ENCODE measurements at regions not wholly inside any gene's neighbourhood (a gene's known extent, or its start where the extent isn't known, plus 50 kb on each side); places are given as distances from the start of the nearest gene placed in this dataset.

- no peak overlapping the region for H2AFZ ChIP-seq (ENCODE audit: low read depth, low read length)
- no peak overlapping the region for H3K9ac ChIP-seq (ENCODE audit: insufficient read depth in 1 of 2, low read depth in 2 of 2, low read length in 2 of 2)
- no peaks in the 10 kb centered on the region for H4K20me1 ChIP-seq (replicated peaks; ENCODE audit: control insufficient read depth, insufficient read depth, low read length)
- H3K36me3 ChIP-seq (ENCODE audit: control insufficient read depth, insufficient read depth, low read length), result no peaks in the 10 kb centered on the region
- H3K4me2 ChIP-seq (ENCODE audit: insufficient read depth, low read length), result no peak overlapping the region
- H3K27ac ChIP-seq (ENCODE audit: extremely low read depth, low read depth, low read length), result no peak overlapping the region
- DNase-seq (ENCODE audit: extremely low read depth in 1 of 4, low spot score in 3 of 4) (no peak), FAIRE-seq (no peak), ATAC-seq (no peak)
- BruUV-seq (replicated peaks), result no TSS peak
- H3K79me2 ChIP-seq (ENCODE audit: control insufficient read depth, insufficient read depth, low read length), result no peaks in the 10 kb centered on the region
- intact Hi-C loops (cut with micrococcal nuclease) (no loop called here), in situ Hi-C loops (cut with MboI) (no loop called here)
- H3K27me3 ChIP-seq (ENCODE audit: control insufficient read depth in 2 of 2, insufficient read depth in 2 of 2, low read length in 2 of 2), result no peaks in the 10 kb centered on the region
- ChIA-PET CTCF (ENCODE audit: low intra/inter-chr PET ratio) (no interaction called here), POLR2A (interaction anchor here (0.8 kb wide), 1 partner anchor 11 kb away, joined by 3 read pairs; no protein-coding TSS in a partner anchor)
- no peak overlapping the region for H3K4me3 ChIP-seq
- WGBS (ENCODE audit: insufficient coverage, low coverage, missing lambda C conversion rate), result 6% methylated on average over 2 of the region's 2 CpGs
- TF ChIP-seq ZBED1 (IDR thresholded peaks at IDR 0.05) (no peak), ZNF512 (tag; IDR thresholded peaks at IDR 0.05) (no peak), ZBTB1 (CRISPR knock-in tag; IDR thresholded peaks at IDR 0.05; ENCODE audit: borderline replicate concordance, low read depth) (no peak), ZNF3 (CRISPR knock-in tag; IDR thresholded peaks at IDR 0.05) (no peak), PRMT5 (CRISPR knock-in tag; IDR thresholded peaks at IDR 0.05) (no peak), ZNF507 (tag; conservative IDR thresholded peaks at IDR 0.05) (no peak)
- no peaks in the 10 kb centered on the region for H3K9me3 ChIP-seq (replicated peaks; ENCODE audit: control insufficient read depth, insufficient read depth, low read depth, low read length)
- no peaks in the 10 kb centered on the region for H3K9me1 ChIP-seq (ENCODE audit: control insufficient read depth, insufficient read depth, low read length)
- H3K4me1 ChIP-seq (replicated peaks in 1 of 2; ENCODE audit: control insufficient read depth in 2 of 2, insufficient read depth in 2 of 2, low read length in 2 of 2), result no peaks in the 10 kb centered on the region
These were observed 86.4 kb upstream of the VGLL3 start for GRCh38 chr3:87077355-87077754.

GRCh38 chr3:87076946-87077345 lies 86.0 kb upstream of the VGLL3 start:
- intact Hi-C loops (cut with micrococcal nuclease), result no loop called here
- no peak for TF ChIP-seq SIN3B (IDR thresholded peaks at IDR 0.05; ENCODE audit: low read depth)
- no peak for TF ChIP-seq FUS (optimal IDR thresholded peaks at IDR 0.05; ENCODE audit: low read depth, low read length)
- no peak for TF ChIP-seq MTA1 (IDR thresholded peaks at IDR 0.05; ENCODE audit: borderline replicate concordance)
- no peak for TF ChIP-seq RREB1 (CRISPR knock-in tag; IDR thresholded peaks at IDR 0.05)

More at GRCh38 chr3:87076946-87077345, 86.0 kb upstream of the VGLL3 start:
- Histone ChIP-seq H3K79me2 (ENCODE audit: control insufficient read depth, insufficient read depth, low read length) (no peaks in the 10 kb centered on the region), H3K27me3 (ENCODE audit: control insufficient read depth in 2 of 2, insufficient read depth in 2 of 2, low read length in 2 of 2) (no peaks in the 10 kb centered on the region), H3K9me1 (ENCODE audit: control insufficient read depth, insufficient read depth, low read length) (no peaks in the 10 kb centered on the region), H3K9ac (ENCODE audit: insufficient read depth in 1 of 2, low read depth in 2 of 2, low read length in 2 of 2) (no peak overlapping the region), H2AFZ (ENCODE audit: low read depth, low read length) (no peak overlapping the region), H3K4me1 (replicated peaks in 1 of 2; ENCODE audit: control insufficient read depth in 2 of 2, insufficient read depth in 2 of 2, low read length in 2 of 2) (no peaks in the 10 kb centered on the region), H4K20me1 (replicated peaks; ENCODE audit: control insufficient read depth, insufficient read depth, low read length) (no peaks in the 10 kb centered on the region), H3K9me3 (replicated peaks; ENCODE audit: control insufficient read depth, insufficient read depth, low read depth, low read length) (no peaks in the 10 kb centered on the region), H3K36me3 (ENCODE audit: control insufficient read depth, insufficient read depth, low read length) (no peaks in the 10 kb centered on the region), H3K27ac (ENCODE audit: extremely low read depth, low read depth, low read length) (no peak overlapping the region), H3K4me3 (no peak overlapping the region), H3K4me2 (ENCODE audit: insufficient read depth, low read length) (no peak overlapping the region)
- CTCF ChIA-PET (ENCODE audit: low intra/inter-chr PET ratio), result no interaction called here
- ATAC-seq (no peak), DNase-seq (ENCODE audit: extremely low read depth in 1 of 4, low spot score in 3 of 4) (no peak), FAIRE-seq (no peak)
- POLR2A ChIA-PET, result no interaction called here
- no TSS peak for BruUV-seq (replicated peaks)
- in situ Hi-C loops (cut with MboI), result no loop called here
- WGBS (ENCODE audit: insufficient coverage, low coverage, missing lambda C conversion rate), result 0% methylated on average over 2 of the region's 3 CpGs

Data from K562 (cell line).